Natural killer cell (primary cell): ENCODE measurements at regions not wholly inside any gene's neighbourhood (a gene's known extent, or its start where the extent isn't known, plus 50 kb on each side); places are given as distances from the start of the nearest gene placed in this dataset.

Source experiments
- ATAC-seq, 3 donors: fragments of 150-1000 bp in 2 of 3; fragments of 200-7000 bp in 1 of 3; cut with Tn5 transposase; 1 replicate in 1 of 3; 2 replicates in 2 of 3; pipeline ENCODE4 v1.10.0; 2021; ENCODE audit warnings: mild to moderate bottlenecking in 2 of 3, moderate library complexity in 2 of 3
- DNase-seq, 2 donors: peaks; one replicate each; pipeline versions ENCODE4 v3.0.0 to v3.0.0-alpha.2; 2013 to 2021; ENCODE audit warnings: mixed read lengths in 1 of 2
- H3K27ac ChIP-seq: one replicate; pipeline ENCODE4 v1.5.1; 2013; ENCODE audit warnings: mild to moderate bottlenecking, low read length
- H3K27me3 ChIP-seq: one replicate; pipeline ENCODE4 v1.6.1; 2013; ENCODE audit warnings: low read length; ENCODE audit not compliant: control insufficient read depth, insufficient read depth
- H3K36me3 ChIP-seq: one replicate; pipeline ENCODE4 v1.6.1; 2013; ENCODE audit warnings: low read length; ENCODE audit not compliant: control insufficient read depth, insufficient read depth
- H3K4me1 ChIP-seq: one replicate; pipeline ENCODE4 v1.6.1; 2013; ENCODE audit warnings: low read length; ENCODE audit not compliant: control insufficient read depth, insufficient read depth
- H3K4me3 ChIP-seq: one replicate; pipeline ENCODE4 v1.5.1; 2013; ENCODE audit warnings: low read length
- H3K9me3 ChIP-seq: one replicate; pipeline ENCODE4 v1.6.1; 2013; ENCODE audit warnings: low read length; ENCODE audit not compliant: control insufficient read depth, insufficient read depth
- H3K27ac Mint-ChIP-seq, 2 donors: one replicate each; pipeline ENCODE4 v1.8.0; 2022; ENCODE audit warnings: mild to moderate bottlenecking in 2 of 2, mixed read lengths in 2 of 2, moderate library complexity in 1 of 2
- H3K27me3 Mint-ChIP-seq, 2 donors: one replicate each; pipeline ENCODE4 v1.8.0; 2022; ENCODE audit warnings: low read depth in 2 of 2, mixed read lengths in 2 of 2
- H3K36me3 Mint-ChIP-seq: one replicate; pipeline ENCODE4 v1.8.0; 2022; ENCODE audit warnings: mixed read lengths
- H3K4me1 Mint-ChIP-seq, 2 donors: one replicate each; pipeline ENCODE4 v1.8.0; 2022; ENCODE audit warnings: mixed read lengths in 2 of 2
- H3K4me3 Mint-ChIP-seq: one replicate; pipeline ENCODE4 v1.8.0; 2022; ENCODE audit warnings: mild to moderate bottlenecking, moderate library complexity, mixed read lengths
- H3K9me3 Mint-ChIP-seq, 2 donors: one replicate each; pipeline ENCODE4 v1.8.0; 2022; ENCODE audit warnings: mixed read lengths in 2 of 2
- CTCF ChIP-seq: fragments of 200-600 bp; IDR thresholded peaks from one replicate; pipeline ENCODE4 v1.8.0; 2022; ENCODE audit warnings: antibody characterized with exemption
- WGBS: methylation state at CpG from one replicate; pipeline ENCODE4 v1.1.7; 2013; ENCODE audit warnings: missing lambda C conversion rate; ENCODE audit not compliant: insufficient coverage; 5-methylcytosine and 5-hydroxymethylcytosine counted together
- intact Hi-C: fragments of 100-400 bp; cut with micrococcal nuclease; formaldehyde crosslinking; loops from one replicate; pipeline ENCODE4 v1.14.2; 2022

- Histone ChIP-seq H3K4me3 (no peak overlapping the region), H3K9me3 (no peaks in the 10 kb centered on the region), H3K27me3 (no peaks in the 10 kb centered on the region), H3K27ac (no peak overlapping the region), H3K36me3 (no peaks in the 10 kb centered on the region), H3K4me1 (no peaks in the 10 kb centered on the region)
- DNase-seq: no peak
- intact Hi-C loops: no loop called here
- H3K4me3 Mint-ChIP-seq: no peak overlapping the region
- no peaks in the 10 kb centered on the region for H3K36me3 Mint-ChIP-seq
- ATAC-seq: no peak
- no peaks in the 10 kb centered on the region for H3K4me1 Mint-ChIP-seq
- no peak for TF ChIP-seq CTCF
- H3K9me3 Mint-ChIP-seq: no peaks in the 10 kb centered on the region
- H3K27me3 Mint-ChIP-seq: peaks cover 5 to 12% of the 10 kb centered on the region in 2 donors
- 66% methylated on average over 6 of the region's 6 CpGs for WGBS
- H3K27ac Mint-ChIP-seq: no peak overlapping the region
These were observed 85.4 kb upstream of the RALY start for GRCh38 chr20:33908336-33908735.

- intact Hi-C loops: no loop called here
- H3K27ac Mint-ChIP-seq: no peak overlapping the region
- H3K36me3 Mint-ChIP-seq: no peaks in the 10 kb centered on the region
- no peak overlapping the region for H3K4me3 Mint-ChIP-seq
- peaks cover 5 to 16% of the 10 kb centered on the region in 2 donors for H3K27me3 Mint-ChIP-seq
- Histone ChIP-seq H3K9me3 (no peaks in the 10 kb centered on the region), H3K36me3 (no peaks in the 10 kb centered on the region), H3K4me1 (no peaks in the 10 kb centered on the region), H3K27me3 (no peaks in the 10 kb centered on the region), H3K4me3 (no peak overlapping the region), H3K27ac (no peak overlapping the region)
- H3K4me1 Mint-ChIP-seq: no peaks in the 10 kb centered on the region
- ATAC-seq: no peak
- no peak for TF ChIP-seq CTCF
- no peak for DNase-seq
- no peaks in the 10 kb centered on the region for H3K9me3 Mint-ChIP-seq
- WGBS: 94% methylated on average over 4 of the region's 6 CpGs
These were observed 84.8 kb upstream of the RALY start for GRCh38 chr20:33908868-33909267.

- DNase-seq: no peak
- H3K27ac Mint-ChIP-seq: no peak overlapping the region
- Histone ChIP-seq H3K36me3 (no peaks in the 10 kb centered on the region), H3K27ac (no peak overlapping the region), H3K9me3 (no peaks in the 10 kb centered on the region), H3K4me3 (no peak overlapping the region), H3K4me1 (no peaks in the 10 kb centered on the region), H3K27me3 (no peaks in the 10 kb centered on the region)
- H3K36me3 Mint-ChIP-seq: no peaks in the 10 kb centered on the region
- H3K27me3 Mint-ChIP-seq: peaks cover 5 to 16% of the 10 kb centered on the region in 2 donors
- no peak overlapping the region for H3K4me3 Mint-ChIP-seq
- intact Hi-C loops: no loop called here
- TF ChIP-seq CTCF: no peak
- H3K4me1 Mint-ChIP-seq: no peaks in the 10 kb centered on the region
- no peak for ATAC-seq
- 84% methylated on average over 5 of the region's 6 CpGs for WGBS
- H3K9me3 Mint-ChIP-seq: no peaks in the 10 kb centered on the region
These were observed 84.3 kb upstream of the RALY start for GRCh38 chr20:33909331-33909921.

- intact Hi-C loops: no loop called here
- TF ChIP-seq CTCF: no peak
These were observed 83.7 kb upstream of the RALY start for GRCh38 chr20:33910056-33910455.

More at GRCh38 chr20:33910056-33910455, 83.7 kb upstream of the RALY start:
- no peaks in the 10 kb centered on the region for H3K36me3 Mint-ChIP-seq
- Histone ChIP-seq H3K4me1 (no peaks in the 10 kb centered on the region), H3K27ac (no peak overlapping the region), H3K4me3 (no peak overlapping the region), H3K36me3 (no peaks in the 10 kb centered on the region), H3K9me3 (no peaks in the 10 kb centered on the region), H3K27me3 (no peaks in the 10 kb centered on the region)
- WGBS: 100% methylated on average over 1 of the region's 2 CpGs
- H3K27ac Mint-ChIP-seq: no peak overlapping the region
- no peaks in the 10 kb centered on the region for H3K4me1 Mint-ChIP-seq
- ATAC-seq (no peak), DNase-seq (no peak)
- no peak overlapping the region for H3K4me3 Mint-ChIP-seq
- H3K27me3 Mint-ChIP-seq: peaks cover 5 to 16% of the 10 kb centered on the region in 2 donors
- H3K9me3 Mint-ChIP-seq: no peaks in the 10 kb centered on the region
